Neuron (in vitro differentiated cells): ENCODE measurements at regions not wholly inside any gene's neighbourhood (a gene's known extent, or its start where the extent isn't known, plus 50 kb on each side); places are given as distances from the start of the nearest gene placed in this dataset.

ENCODE experiments used
- H2AFZ ChIP-seq: one replicate; pipeline ENCODE4 v1.6.1; 2013; ENCODE audit warnings: low read depth, mild to moderate bottlenecking, inconsistent platforms, low read length, moderate library complexity
- H3K27me3 ChIP-seq: one replicate; pipeline ENCODE4 v1.6.1; 2013; ENCODE audit warnings: low read length; ENCODE audit not compliant: insufficient read depth
- H3K36me3 ChIP-seq: one replicate; pipeline ENCODE4 v1.6.1; 2013; ENCODE audit warnings: low read length; ENCODE audit not compliant: insufficient read depth
- H3K4me1 ChIP-seq: one replicate; pipeline ENCODE4 v1.6.1; 2013; ENCODE audit warnings: low read length; ENCODE audit not compliant: insufficient read depth
- H3K4me3 ChIP-seq: 2 replicates; pipeline ENCODE4 v1.5.1; 2013; ENCODE audit warnings: mild to moderate bottlenecking, low read length, moderate library complexity
- H3K9me3 ChIP-seq: one replicate; pipeline ENCODE4 v1.6.1; 2013; ENCODE audit warnings: low read length

- H3K9me3 ChIP-seq = no peaks in the 10 kb centered on the region
- H2AFZ ChIP-seq = no peak overlapping the region
- no peaks in the 10 kb centered on the region for H3K36me3 ChIP-seq
- H3K27me3 ChIP-seq = no peaks in the 10 kb centered on the region
- H3K4me1 ChIP-seq = no peaks in the 10 kb centered on the region
- H3K4me3 ChIP-seq = no peak overlapping the region
Observed at GRCh38 chr10:36494371-36494770, 631.0 kb upstream of the ANKRD30A start.

GRCh38 chr10:36493516-36493880, 631.9 kb upstream of the ANKRD30A start:
- H2AFZ ChIP-seq = no peak overlapping the region

GRCh38 chr10:36492590-36493515, 632.5 kb upstream of the ANKRD30A start:
- Histone ChIP-seq H3K4me1 (no peaks in the 10 kb centered on the region), H3K9me3 (no peaks in the 10 kb centered on the region), H2AFZ (no peak overlapping the region), H3K27me3 (no peaks in the 10 kb centered on the region), H3K4me3 (no peak overlapping the region), H3K36me3 (no peaks in the 10 kb centered on the region)

More at GRCh38 chr10:36493516-36493880, 631.9 kb upstream of the ANKRD30A start:
- H3K4me3 ChIP-seq = no peak overlapping the region
- H3K9me3 ChIP-seq = no peaks in the 10 kb centered on the region
- H3K36me3 ChIP-seq = no peaks in the 10 kb centered on the region
- no peaks in the 10 kb centered on the region for H3K4me1 ChIP-seq
- no peaks in the 10 kb centered on the region for H3K27me3 ChIP-seq

- H3K9me3 ChIP-seq = no peaks in the 10 kb centered on the region
Observed at GRCh38 chr10:36491926-36492325, 633.5 kb upstream of the ANKRD30A start.

GRCh38 chr10:36489611-36490228, 635.7 kb upstream of the ANKRD30A start:
- Histone ChIP-seq H2AFZ (no peak overlapping the region), H3K4me3 (no peak overlapping the region), H3K27me3 (no peaks in the 10 kb centered on the region), H3K9me3 (no peaks in the 10 kb centered on the region), H3K36me3 (no peaks in the 10 kb centered on the region), H3K4me1 (no peaks in the 10 kb centered on the region)

More at GRCh38 chr10:36491926-36492325, 633.5 kb upstream of the ANKRD30A start:
- no peak overlapping the region for H3K4me3 ChIP-seq
- H3K4me1 ChIP-seq = no peaks in the 10 kb centered on the region
- H3K27me3 ChIP-seq = no peaks in the 10 kb centered on the region
- no peak overlapping the region for H2AFZ ChIP-seq
- no peaks in the 10 kb centered on the region for H3K36me3 ChIP-seq

- no peak overlapping the region for H3K4me3 ChIP-seq
- no peaks in the 10 kb centered on the region for H3K9me3 ChIP-seq
- H3K36me3 ChIP-seq = no peaks in the 10 kb centered on the region
Observed at GRCh38 chr10:36489181-36489580, 636.2 kb upstream of the ANKRD30A start.

GRCh38 chr10:36488579-36488978, 636.8 kb upstream of the ANKRD30A start:
- H3K27me3 ChIP-seq = no peaks in the 10 kb centered on the region
- H3K4me3 ChIP-seq = no peak overlapping the region
- no peak overlapping the region for H2AFZ ChIP-seq
- no peaks in the 10 kb centered on the region for H3K9me3 ChIP-seq
- H3K4me1 ChIP-seq = no peaks in the 10 kb centered on the region
- H3K36me3 ChIP-seq = no peaks in the 10 kb centered on the region

More at GRCh38 chr10:36489181-36489580, 636.2 kb upstream of the ANKRD30A start:
- Histone ChIP-seq H3K4me1 (no peaks in the 10 kb centered on the region), H3K27me3 (no peaks in the 10 kb centered on the region), H2AFZ (no peak overlapping the region)

GRCh38 chr10:36479073-36479472, 646.3 kb upstream of the ANKRD30A start:
- Histone ChIP-seq H3K9me3 (no peaks in the 10 kb centered on the region), H2AFZ (no peak overlapping the region), H3K4me1 (no peaks in the 10 kb centered on the region), H3K27me3 (no peaks in the 10 kb centered on the region), H3K4me3 (no peak overlapping the region), H3K36me3 (no peaks in the 10 kb centered on the region)

- no peaks in the 10 kb centered on the region for H3K27me3 ChIP-seq
- no peak overlapping the region for H2AFZ ChIP-seq
- no peaks in the 10 kb centered on the region for H3K36me3 ChIP-seq
- H3K4me3 ChIP-seq = no peak overlapping the region
- H3K4me1 ChIP-seq = no peaks in the 10 kb centered on the region
- H3K9me3 ChIP-seq = no peaks in the 10 kb centered on the region
Observed at GRCh38 chr10:36476399-36476798, 649.0 kb upstream of the ANKRD30A start.

GRCh38 chr10:36475746-36476145, 649.7 kb upstream of the ANKRD30A start:
- H3K4me1 ChIP-seq = no peaks in the 10 kb centered on the region

GRCh38 chr10:36474456-36474855, 650.9 kb upstream of the ANKRD30A start:
- no peaks in the 10 kb centered on the region for H3K36me3 ChIP-seq
- H2AFZ ChIP-seq = no peak overlapping the region
- no peaks in the 10 kb centered on the region for H3K27me3 ChIP-seq
- no peaks in the 10 kb centered on the region for H3K4me1 ChIP-seq
- no peaks in the 10 kb centered on the region for H3K9me3 ChIP-seq
- no peak overlapping the region for H3K4me3 ChIP-seq

More at GRCh38 chr10:36475746-36476145, 649.7 kb upstream of the ANKRD30A start:
- Histone ChIP-seq H3K4me3 (no peak overlapping the region), H3K36me3 (no peaks in the 10 kb centered on the region), H3K9me3 (no peaks in the 10 kb centered on the region), H3K27me3 (no peaks in the 10 kb centered on the region), H2AFZ (no peak overlapping the region)

GRCh38 chr10:36473122-36473521, 652.3 kb upstream of the ANKRD30A start:
- Histone ChIP-seq H2AFZ (no peak overlapping the region), H3K9me3 (no peaks in the 10 kb centered on the region), H3K4me3 (no peak overlapping the region), H3K4me1 (no peaks in the 10 kb centered on the region), H3K27me3 (no peaks in the 10 kb centered on the region), H3K36me3 (no peaks in the 10 kb centered on the region)

- Histone ChIP-seq H2AFZ (no peak overlapping the region), H3K4me3 (no peak overlapping the region), H3K9me3 (no peaks in the 10 kb centered on the region), H3K36me3 (no peaks in the 10 kb centered on the region), H3K27me3 (no peaks in the 10 kb centered on the region), H3K4me1 (no peaks in the 10 kb centered on the region)
Observed at GRCh38 chr10:36469585-36469984, 655.8 kb upstream of the ANKRD30A start.
